ENCODE measurements at regions not wholly inside any gene's neighbourhood (a gene's known extent, or its start where the extent isn't known, plus 50 kb on each side); places are given as distances from the start of the nearest gene placed in this dataset.
A peak's percentile ranks its signal among the peaks of the same experiment; 100 is the strongest.

DNA sequence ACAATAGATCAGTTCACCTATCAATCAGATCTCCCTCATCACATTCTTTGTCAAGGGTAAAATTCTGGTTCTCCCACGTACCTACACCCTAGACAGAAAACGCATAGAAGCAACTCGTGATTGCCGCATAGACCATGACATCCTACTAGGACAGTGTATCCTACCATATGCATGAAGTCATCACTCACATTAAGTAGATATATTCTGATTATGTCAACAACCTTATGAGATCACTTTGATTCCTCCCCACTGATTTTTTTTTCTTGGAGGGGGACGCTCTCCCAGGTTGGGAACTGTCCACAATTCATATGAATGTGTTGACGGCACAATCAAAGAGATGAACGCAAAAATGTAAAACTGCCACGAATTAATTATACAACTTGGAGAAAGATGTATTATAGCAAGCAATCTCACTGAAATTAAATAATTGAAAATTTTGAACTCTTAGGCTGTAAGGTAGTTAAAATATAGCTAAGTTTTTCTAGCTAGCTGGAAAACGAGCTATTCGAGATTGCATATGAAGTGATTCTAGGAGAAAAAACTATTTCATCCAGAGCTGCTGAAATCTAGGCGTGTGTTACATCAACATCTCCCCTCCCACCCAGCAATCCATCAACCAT, 82.5 kb upstream of the CCDC28A start:
- no peak for FAIRE-seq
- peak overlapping the region; percentile 46 for H3K27ac ChIP-seq (ENCODE audit: insufficient read depth, low read depth, low read length)

DNA sequence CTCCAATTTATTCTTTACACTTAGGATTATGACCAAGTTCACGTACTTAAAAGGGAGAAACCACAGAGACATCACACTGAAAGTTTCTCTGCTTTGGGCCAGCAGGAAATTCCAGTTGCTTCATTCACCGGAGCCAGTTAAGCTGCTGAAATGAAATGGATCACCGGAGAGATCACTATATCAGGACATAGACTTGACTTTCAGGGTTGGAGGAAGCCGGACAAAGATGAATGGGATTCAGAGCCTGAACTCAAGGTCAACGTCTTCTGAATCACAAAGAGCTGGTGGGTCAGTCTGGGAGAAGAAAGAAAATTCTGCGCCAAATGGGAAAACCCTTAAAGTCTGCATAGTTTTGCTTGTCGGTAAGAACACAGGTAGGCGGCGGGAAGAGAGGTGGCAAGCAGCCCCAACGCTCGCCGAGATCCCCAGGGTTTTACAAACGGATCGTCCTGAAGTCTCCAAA, 81.9 kb upstream of the CCDC28A start:
- H2AFZ ChIP-seq (ENCODE audit: low read depth, low read length), result peak overlapping the region; percentile 27
- peak; percentile 66 for FAIRE-seq
- H3K4me2 ChIP-seq (ENCODE audit: insufficient read depth, low read length), result peak overlapping the region; percentile 92
- H3K27ac ChIP-seq (ENCODE audit: insufficient read depth, low read depth, low read length), result peak overlapping the region; percentile 46
- H3K4me1 ChIP-seq (ENCODE audit: control insufficient read depth, extremely low read depth, insufficient read depth, low read length), result peaks cover 25% of the 10 kb centered on the region
- no peaks in the 10 kb centered on the region for H3K27me3 ChIP-seq (ENCODE audit: control insufficient read depth in 2 of 2, insufficient read depth in 2 of 2, low read length in 2 of 2)
- peak overlapping the region; percentile 66 for H3K9ac ChIP-seq (replicated peaks; ENCODE audit: extremely low read depth, insufficient read depth, low read length)
- H3K4me3 ChIP-seq (replicated peaks in 1 of 3; ENCODE audit: insufficient read depth in 1 of 3, low read depth in 1 of 3, low read length in 3 of 3), result peak overlapping the region; percentile 74 to 90 (median 75)
- H3K36me3 ChIP-seq (ENCODE audit: control insufficient read depth in 2 of 2, extremely low read depth in 1 of 2, insufficient read depth in 2 of 2, low read length in 2 of 2), result no peaks in the 10 kb centered on the region
- intact Hi-C loops (cut with micrococcal nuclease), result loop anchor here (1.0 to 10.0 kb wide), 7 partner anchors 31 to 673 kb away; no protein-coding TSS in a partner anchor
- peaks cover 60% of the 10 kb centered on the region for H3K79me2 ChIP-seq (ENCODE audit: control insufficient read depth, insufficient read depth, low read length)
- H3K9me3 ChIP-seq (replicated peaks; ENCODE audit: control insufficient read depth, insufficient read depth, low read length), result no peaks in the 10 kb centered on the region
- dilution Hi-C loops (cut with MboI; ENCODE audit: extremely low pct_ligation_motif_present, low sequenced_read_pairs), result no loop called here
- H4K20me1 ChIP-seq (replicated peaks; ENCODE audit: control insufficient read depth, extremely low read depth, insufficient read depth, low read length), result no peaks in the 10 kb centered on the region
- POLR2A ChIA-PET, result no interaction called here
- CTCF ChIA-PET, result interaction anchor here (0.8 to 5.4 kb wide), 28 partner anchors 10 to 673 kb away, joined by 3 to 91 read pairs (median 4); no protein-coding TSS in a partner anchor
- BruUV-seq (replicated peaks), result TSS peak; percentile 71
- TF ChIP-seq POLR2AphosphoS5 (IDR thresholded peaks at IDR 0.05; ENCODE audit: insufficient read depth, low read depth, low read length) (no peak), CTCF (IDR thresholded peaks at IDR 0.05; ENCODE audit: extremely low read depth in 1 of 2, insufficient read depth in 1 of 2, low read depth in 1 of 2, low read length in 2 of 2) (no peak), JUN (IDR thresholded peaks at IDR 0.05; ENCODE audit: borderline replicate concordance, insufficient read depth, insufficient read length, low read depth) (no peak), POLR2A (IDR thresholded peaks at IDR 0.05; ENCODE audit: low read depth, low read length) (no peak)
- DNase-seq (ENCODE audit: low read depth, low spot score), result peak; percentile 66
- H3K9me1 ChIP-seq (replicated peaks; ENCODE audit: control insufficient read depth, extremely low read depth, insufficient read depth, low read length), result no peaks in the 10 kb centered on the region

More for the DNA sequence above, 82.5 kb upstream of the CCDC28A start:
- H3K9me3 ChIP-seq (replicated peaks; ENCODE audit: control insufficient read depth, insufficient read depth, low read length), result no peaks in the 10 kb centered on the region
- CTCF ChIA-PET, result interaction anchor here (0.8 to 5.4 kb wide), 16 partner anchors 9 to 673 kb away, joined by 3 to 91 read pairs (median 6); no protein-coding TSS in a partner anchor
- H2AFZ ChIP-seq (ENCODE audit: low read depth, low read length), result no peak overlapping the region
- POLR2A ChIA-PET, result no interaction called here
- no peaks in the 10 kb centered on the region for H4K20me1 ChIP-seq (replicated peaks; ENCODE audit: control insufficient read depth, extremely low read depth, insufficient read depth, low read length)
- no peaks in the 10 kb centered on the region for H3K36me3 ChIP-seq (ENCODE audit: control insufficient read depth in 2 of 2, extremely low read depth in 1 of 2, insufficient read depth in 2 of 2, low read length in 2 of 2)
- dilution Hi-C loops (cut with MboI; ENCODE audit: extremely low pct_ligation_motif_present, low sequenced_read_pairs), result no loop called here
- H3K4me1 ChIP-seq (ENCODE audit: control insufficient read depth, extremely low read depth, insufficient read depth, low read length), result peaks cover 25% of the 10 kb centered on the region
- no TSS peak for BruUV-seq (replicated peaks)
- H3K9me1 ChIP-seq (replicated peaks; ENCODE audit: control insufficient read depth, extremely low read depth, insufficient read depth, low read length), result no peaks in the 10 kb centered on the region
- peak overlapping the region; percentile 92 for H3K4me2 ChIP-seq (ENCODE audit: insufficient read depth, low read length)
- peak overlapping the region; percentile 74 to 90 (median 75) for H3K4me3 ChIP-seq (replicated peaks in 1 of 3; ENCODE audit: insufficient read depth in 1 of 3, low read depth in 1 of 3, low read length in 3 of 3)
- peaks cover 65% of the 10 kb centered on the region for H3K79me2 ChIP-seq (ENCODE audit: control insufficient read depth, insufficient read depth, low read length)
- TF ChIP-seq EZH2 (IDR thresholded peaks at IDR 0.05; ENCODE audit: borderline replicate concordance, low read depth, low read length, severe bottlenecking), result no peak
- no peak for TF ChIP-seq POLR2A (IDR thresholded peaks at IDR 0.05; ENCODE audit: low read depth, low read length)
- no peak for TF ChIP-seq MYC (IDR thresholded peaks at IDR 0.05; ENCODE audit: low read depth, low read length)
- TF ChIP-seq, protein P1, sequence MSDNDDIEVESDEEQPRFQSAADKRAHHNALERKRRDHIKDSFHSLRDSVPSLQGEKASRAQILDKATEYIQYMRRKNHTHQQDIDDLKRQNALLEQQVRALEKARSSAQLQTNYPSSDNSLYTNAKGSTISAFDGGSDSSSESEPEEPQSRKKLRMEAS (IDR thresholded peaks at IDR 0.05; ENCODE audit: insufficient read depth, insufficient read length), result no peak
- no peak for TF ChIP-seq FOS (IDR thresholded peaks at IDR 0.05; ENCODE audit: borderline replicate concordance, insufficient read depth, low read length)
- intact Hi-C loops (cut with micrococcal nuclease), result loop anchor here (1.0 to 10.0 kb wide), 4 partner anchors 36 to 266 kb away; no protein-coding TSS in a partner anchor
- no peaks in the 10 kb centered on the region for H3K27me3 ChIP-seq (ENCODE audit: control insufficient read depth in 2 of 2, insufficient read depth in 2 of 2, low read length in 2 of 2)
- H3K9ac ChIP-seq (replicated peaks; ENCODE audit: extremely low read depth, insufficient read depth, low read length), result peak overlapping the region; percentile 66
- DNase-seq (ENCODE audit: low read depth, low spot score), result no peak

Measured in endothelial cell of umbilical vein (primary cell).